Fibroblast of lung (primary cell): ENCODE measurements at regions not wholly inside any gene's neighbourhood (a gene's known extent, or its start where the extent isn't known, plus 50 kb on each side); places are given as distances from the start of the nearest gene placed in this dataset.

ENCODE experiments used
- EZH2 ChIP-seq: IDR thresholded peaks from 2 replicates; pipeline ENCODE4 v1.5.1; 2012; ENCODE audit warnings: low read length, control low read depth, mild to moderate bottlenecking; ENCODE audit errors: missing control alignments
- TF ChIP-seq, protein P1 (sequence below), 2 donors: IDR thresholded peaks in 1 of 2; conservative IDR thresholded peaks in 1 of 2; 1 replicate in 1 of 2; 2 replicates in 1 of 2; pipeline ENCODE4 v1.5.1; 2011 to 2012; ENCODE audit warnings: low read length in 2 of 2, control low read depth in 1 of 2, inconsistent platforms in 1 of 2, low read depth in 1 of 2, mild to moderate bottlenecking in 1 of 2

DNA sequence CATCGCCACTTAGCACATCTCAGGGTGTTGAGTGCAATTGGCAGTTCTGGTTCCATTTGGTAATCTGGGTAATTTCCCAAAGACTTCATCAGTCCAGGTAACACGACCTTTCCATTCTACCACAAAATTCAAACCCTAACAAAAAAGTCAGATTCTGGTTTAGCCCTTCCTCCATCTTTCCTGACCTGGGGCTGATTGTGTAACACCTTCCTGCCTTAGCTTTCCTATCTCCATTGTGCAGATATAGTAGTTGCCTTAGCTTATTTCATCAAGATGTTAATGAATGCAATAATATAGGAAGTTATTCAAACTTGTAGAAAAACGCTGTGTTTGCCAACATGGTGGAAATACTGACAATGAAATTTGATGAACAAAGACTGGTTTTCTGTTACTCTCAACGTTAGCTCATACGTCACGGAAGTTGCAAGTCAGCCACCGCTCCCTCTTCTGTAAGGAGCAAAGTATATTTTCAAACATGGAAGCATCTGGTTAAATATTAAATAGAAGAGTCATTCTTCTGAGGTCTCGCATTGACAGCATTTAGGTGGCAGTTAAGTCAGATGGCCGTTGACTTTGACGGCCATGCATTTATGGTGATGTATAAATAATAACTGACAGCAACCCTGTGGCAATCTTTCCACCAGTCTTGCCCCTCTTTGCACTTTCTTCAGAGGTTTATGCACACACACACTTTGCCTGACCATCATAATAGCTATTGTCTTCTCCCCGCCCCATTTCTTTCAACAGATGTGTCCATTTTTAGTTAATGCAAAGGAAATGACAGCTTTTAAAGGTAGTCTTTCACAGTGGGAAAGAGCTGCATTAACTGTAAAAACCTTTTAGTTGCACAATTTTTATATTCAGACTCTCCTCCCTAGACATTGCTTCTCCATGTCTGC is 205.1 kb upstream of the BMPER start:
- TF ChIP-seq, protein P1, sequence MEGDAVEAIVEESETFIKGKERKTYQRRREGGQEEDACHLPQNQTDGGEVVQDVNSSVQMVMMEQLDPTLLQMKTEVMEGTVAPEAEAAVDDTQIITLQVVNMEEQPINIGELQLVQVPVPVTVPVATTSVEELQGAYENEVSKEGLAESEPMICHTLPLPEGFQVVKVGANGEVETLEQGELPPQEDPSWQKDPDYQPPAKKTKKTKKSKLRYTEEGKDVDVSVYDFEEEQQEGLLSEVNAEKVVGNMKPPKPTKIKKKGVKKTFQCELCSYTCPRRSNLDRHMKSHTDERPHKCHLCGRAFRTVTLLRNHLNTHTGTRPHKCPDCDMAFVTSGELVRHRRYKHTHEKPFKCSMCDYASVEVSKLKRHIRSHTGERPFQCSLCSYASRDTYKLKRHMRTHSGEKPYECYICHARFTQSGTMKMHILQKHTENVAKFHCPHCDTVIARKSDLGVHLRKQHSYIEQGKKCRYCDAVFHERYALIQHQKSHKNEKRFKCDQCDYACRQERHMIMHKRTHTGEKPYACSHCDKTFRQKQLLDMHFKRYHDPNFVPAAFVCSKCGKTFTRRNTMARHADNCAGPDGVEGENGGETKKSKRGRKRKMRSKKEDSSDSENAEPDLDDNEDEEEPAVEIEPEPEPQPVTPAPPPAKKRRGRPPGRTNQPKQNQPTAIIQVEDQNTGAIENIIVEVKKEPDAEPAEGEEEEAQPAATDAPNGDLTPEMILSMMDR (conservative IDR thresholded peaks at IDR 0.05 in 1 of 2, IDR thresholded peaks at IDR 0.05 in 1 of 2; ENCODE audit: low read depth in 1 of 2, low read length in 2 of 2), result no peak
- no peak for TF ChIP-seq EZH2
